GM12878 (cell line): ENCODE measurements at regions not wholly inside any gene's neighbourhood (a gene's known extent, or its start where the extent isn't known, plus 50 kb on each side); places are given as distances from the start of the nearest gene placed in this dataset.

Experiments used
- ATAC-seq: fragments of 200-7000 bp; cut with Tn5 transposase; 3 replicates; pipeline ENCODE4 v1.9.1; 2020; ENCODE audit warnings: mild to moderate bottlenecking, moderate library complexity
- BruUV-seq: library from RNA; stranded (reverse); fragments of 400-500 nt; replicated peaks from 2 replicates; lab custom pipeline; 2021; lab: Mats Ljungman, UMichigan
- CTCF ChIA-PET: fragments of 300-600 bp; sonication (Branson Sonifier 250); formaldehyde crosslinking; extraction: SDS; loops from one replicate; lab custom pipeline; 2021; ENCODE audit warnings: inconsistent platforms; lab: Yijun Ruan, JAX
- POLR2A ChIA-PET: fragments of 350-600 bp; formaldehyde crosslinking; extraction: SDS; loops from one replicate; lab custom pipeline; 2021; ENCODE audit warnings: inconsistent platforms; lab: Charles Lee
- RAD21 ChIA-PET: fragments of 300-600 bp; sonication (Branson Sonifier 250); formaldehyde crosslinking; loops from one replicate; lab custom pipeline; 2023; ENCODE audit warnings: antibody characterized with exemption; ENCODE audit not compliant: unreplicated experiment; lab: Charles Lee
- SMC1A ChIA-PET: fragments of 300-600 bp; sonication (Branson Sonifier 250); formaldehyde crosslinking; loops from one replicate; lab custom pipeline; 2023; ENCODE audit not compliant: unreplicated experiment, uncharacterized antibody; lab: Charles Lee
- DNase-seq: peaks from one replicate; pipeline ENCODE4 v3.0.0-alpha.2; 2011; ENCODE audit warnings: low read depth, low spot score
- FAIRE-seq: peaks from 3 replicates; lab custom pipeline; 2011; peaks lifted over from hg19 to GRCh38; lab: Jason Lieb, UNC
- H2AFZ ChIP-seq: 2 replicates; pipeline ENCODE4 v1.6.0; 2011; ENCODE audit warnings: low read depth, low read length, control low read depth; ENCODE audit not compliant: control insufficient read depth
- H3K27ac ChIP-seq: 2 replicates; pipeline ENCODE4 v1.5.1; 2011; ENCODE audit warnings: control low read depth; ENCODE audit not compliant: control insufficient read depth, insufficient read depth
- H3K27me3 ChIP-seq, 2 experiments: replicated peaks in 1 of 2; 2 replicates each; pipeline versions ENCODE4 v1.6.0 to v1.6.1; 2011; ENCODE audit warnings: low read length in 1 of 2; ENCODE audit not compliant: control insufficient read depth in 2 of 2, insufficient read depth in 2 of 2
- H3K36me3 ChIP-seq, 2 experiments: 2 replicates each; pipeline ENCODE4 v1.5.1; 2011; ENCODE audit warnings: low read length in 1 of 2; ENCODE audit not compliant: control insufficient read depth in 2 of 2, insufficient read depth in 2 of 2
- H3K4me1 ChIP-seq: 2 replicates; pipeline ENCODE4 v1.6.1; 2011; ENCODE audit warnings: mild to moderate bottlenecking, low read length, moderate library complexity, mixed read lengths; ENCODE audit not compliant: control insufficient read depth, insufficient read depth
- H3K4me2 ChIP-seq: 2 replicates; pipeline ENCODE4 v1.6.0; 2011; ENCODE audit warnings: control low read depth; ENCODE audit not compliant: control insufficient read depth, insufficient read depth
- H3K4me3 ChIP-seq: fragments of 200-600 bp; sonication (generic); 2 replicates; pipeline ENCODE4 v1.5.1; 2016
- H3K79me2 ChIP-seq: 2 replicates; pipeline ENCODE4 v1.6.0; 2011; ENCODE audit warnings: low read length; ENCODE audit not compliant: control insufficient read depth, insufficient read depth
- H3K9ac ChIP-seq: 2 replicates; pipeline ENCODE4 v1.8.0; 2011; ENCODE audit warnings: low read length, control low read depth, mixed read lengths; ENCODE audit not compliant: control insufficient read depth, insufficient read depth
- H3K9me3 ChIP-seq: replicated peaks from 3 replicates; pipeline ENCODE4 v1.5.1; 2011; ENCODE audit warnings: mild to moderate bottlenecking, low read length; ENCODE audit not compliant: control insufficient read depth, insufficient read depth
- H4K20me1 ChIP-seq: 2 replicates; pipeline ENCODE4 v1.6.0; 2011; ENCODE audit not compliant: control insufficient read depth, insufficient read depth
- ASH2L ChIP-seq: fragments of 300-600, 200-600 bp; sonication (generic); IDR thresholded peaks from 2 replicates; pipeline ENCODE4 v1.6.1; 2017; ENCODE audit warnings: low read depth, mild to moderate bottlenecking, borderline replicate concordance
- BRCA1 ChIP-seq: IDR thresholded peaks from 2 replicates; pipeline ENCODE4 v1.6.1; 2011; ENCODE audit warnings: low read depth, low read length, improper control_type of control experiment
- HDAC2 ChIP-seq: fragments of 200-600 bp; sonication (generic); IDR thresholded peaks from 2 replicates; pipeline ENCODE4 v1.6.1; 2017
- IKZF1 ChIP-seq: fragments of 450-650 bp; conservative IDR thresholded peaks from 2 replicates; pipeline ENCODE4 v1.6.1; 2017; ENCODE audit warnings: antibody characterized with exemption, mild to moderate bottlenecking
- MAX ChIP-seq: IDR thresholded peaks from 2 replicates; pipeline ENCODE4 v1.6.1; 2012; ENCODE audit warnings: low read depth, low read length, improper control_type of control experiment
- NFIC ChIP-seq: IDR thresholded peaks from 2 replicates; pipeline ENCODE4 v1.6.1; 2012; ENCODE audit warnings: low read depth, mild to moderate bottlenecking, inconsistent platforms, low read length, moderate library complexity
- PRDM15 ChIP-seq: fragments of 450-650 bp; formaldehyde crosslinking; IDR thresholded peaks from 2 replicates; pipeline ENCODE4 v1.4.0; 2020; ENCODE audit warnings: mild to moderate bottlenecking, moderate library complexity
- RB1 ChIP-seq: fragments of 450-650 bp; formaldehyde crosslinking; IDR thresholded peaks from 2 replicates; pipeline ENCODE4 v1.6.1; 2017; ENCODE audit warnings: mild to moderate bottlenecking, borderline replicate concordance
- SREBF2 ChIP-seq: IDR thresholded peaks from 2 replicates; pipeline ENCODE4 v1.6.1; 2012; ENCODE audit warnings: mild to moderate bottlenecking, low read length
- WGBS: methylation state at CpG from one replicate; pipeline ENCODE4 v1.1.6; 2016; ENCODE audit warnings: low lambda C conversion rate; ENCODE audit not compliant: insufficient replicate concordance, insufficient coverage; ENCODE audit errors: missing lambda C conversion rate; 5-methylcytosine and 5-hydroxymethylcytosine counted together
- in situ Hi-C: fragments of 300-500 bp; cut with MboI; formaldehyde crosslinking; loops from 9 replicates; pipeline ENCODE4 v1.14.3; 2018; ENCODE audit warnings: mixed read lengths
- intact Hi-C: fragments of 100-400 bp; cut with micrococcal nuclease; formaldehyde crosslinking; loops from one replicate; pipeline ENCODE4 v1.14.2; 2022; ENCODE audit not compliant: unreplicated experiment
- TF ChIP-seq, protein P1 (sequence below): IDR thresholded peaks from 2 replicates; pipeline ENCODE4 v1.6.1; 2012; ENCODE audit warnings: low read length, inconsistent platforms
- TF ChIP-seq, protein P2 (sequence below): fragments of 450-650 bp; conservative IDR thresholded peaks from 2 replicates; pipeline ENCODE4 v1.6.1; 2017; ENCODE audit warnings: mild to moderate bottlenecking, moderate library complexity
- TF ChIP-seq, protein P3 (sequence below): IDR thresholded peaks from 2 replicates; pipeline ENCODE4 v1.6.1; 2012; ENCODE audit warnings: low read depth, low read length, improper control_type of control experiment

- Histone ChIP-seq H2AFZ (no peak overlapping the region), H3K9me3 (no peaks in the 10 kb centered on the region), H3K36me3 (no peaks in the 10 kb centered on the region), H4K20me1 (no peaks in the 10 kb centered on the region), H3K79me2 (no peaks in the 10 kb centered on the region), H3K9ac (no peak overlapping the region), H3K27ac (no peak overlapping the region), H3K4me2 (no peak overlapping the region), H3K27me3 (no peaks in the 10 kb centered on the region), H3K4me1 (no peaks in the 10 kb centered on the region), H3K4me3 (no peak overlapping the region)
- FAIRE-seq = no peak
- no peak for DNase-seq
- RAD21 ChIA-PET = no interaction called here
- intact Hi-C loops = no loop called here
- CTCF ChIA-PET = no interaction called here
- SMC1A ChIA-PET = no interaction called here
- ATAC-seq = no peak
- WGBS = 46% methylated on average over 9 of the region's 9 CpGs
- POLR2A ChIA-PET = no interaction called here
- in situ Hi-C loops = no loop called here
- no TSS peak for BruUV-seq
- TF ChIP-seq MAX = no peak
- no peak for TF ChIP-seq BRCA1
- TF ChIP-seq SREBF2 = no peak
- TF ChIP-seq, protein P1, sequence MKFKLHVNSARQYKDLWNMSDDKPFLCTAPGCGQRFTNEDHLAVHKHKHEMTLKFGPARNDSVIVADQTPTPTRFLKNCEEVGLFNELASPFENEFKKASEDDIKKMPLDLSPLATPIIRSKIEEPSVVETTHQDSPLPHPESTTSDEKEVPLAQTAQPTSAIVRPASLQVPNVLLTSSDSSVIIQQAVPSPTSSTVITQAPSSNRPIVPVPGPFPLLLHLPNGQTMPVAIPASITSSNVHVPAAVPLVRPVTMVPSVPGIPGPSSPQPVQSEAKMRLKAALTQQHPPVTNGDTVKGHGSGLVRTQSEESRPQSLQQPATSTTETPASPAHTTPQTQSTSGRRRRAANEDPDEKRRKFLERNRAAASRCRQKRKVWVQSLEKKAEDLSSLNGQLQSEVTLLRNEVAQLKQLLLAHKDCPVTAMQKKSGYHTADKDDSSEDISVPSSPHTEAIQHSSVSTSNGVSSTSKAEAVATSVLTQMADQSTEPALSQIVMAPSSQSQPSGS = no peak
- TF ChIP-seq IKZF1 = no peak
- no peak for TF ChIP-seq HDAC2
- TF ChIP-seq NFIC = no peak
- TF ChIP-seq RB1 = no peak
- no peak for TF ChIP-seq ASH2L
- TF ChIP-seq, protein P2, sequence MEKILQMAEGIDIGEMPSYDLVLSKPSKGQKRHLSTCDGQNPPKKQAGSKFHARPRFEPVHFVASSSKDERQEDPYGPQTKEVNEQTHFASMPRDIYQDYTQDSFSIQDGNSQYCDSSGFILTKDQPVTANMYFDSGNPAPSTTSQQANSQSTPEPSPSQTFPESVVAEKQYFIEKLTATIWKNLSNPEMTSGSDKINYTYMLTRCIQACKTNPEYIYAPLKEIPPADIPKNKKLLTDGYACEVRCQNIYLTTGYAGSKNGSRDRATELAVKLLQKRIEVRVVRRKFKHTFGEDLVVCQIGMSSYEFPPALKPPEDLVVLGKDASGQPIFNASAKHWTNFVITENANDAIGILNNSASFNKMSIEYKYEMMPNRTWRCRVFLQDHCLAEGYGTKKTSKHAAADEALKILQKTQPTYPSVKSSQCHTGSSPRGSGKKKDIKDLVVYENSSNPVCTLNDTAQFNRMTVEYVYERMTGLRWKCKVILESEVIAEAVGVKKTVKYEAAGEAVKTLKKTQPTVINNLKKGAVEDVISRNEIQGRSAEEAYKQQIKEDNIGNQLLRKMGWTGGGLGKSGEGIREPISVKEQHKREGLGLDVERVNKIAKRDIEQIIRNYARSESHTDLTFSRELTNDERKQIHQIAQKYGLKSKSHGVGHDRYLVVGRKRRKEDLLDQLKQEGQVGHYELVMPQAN = no peak
- TF ChIP-seq, protein P3, sequence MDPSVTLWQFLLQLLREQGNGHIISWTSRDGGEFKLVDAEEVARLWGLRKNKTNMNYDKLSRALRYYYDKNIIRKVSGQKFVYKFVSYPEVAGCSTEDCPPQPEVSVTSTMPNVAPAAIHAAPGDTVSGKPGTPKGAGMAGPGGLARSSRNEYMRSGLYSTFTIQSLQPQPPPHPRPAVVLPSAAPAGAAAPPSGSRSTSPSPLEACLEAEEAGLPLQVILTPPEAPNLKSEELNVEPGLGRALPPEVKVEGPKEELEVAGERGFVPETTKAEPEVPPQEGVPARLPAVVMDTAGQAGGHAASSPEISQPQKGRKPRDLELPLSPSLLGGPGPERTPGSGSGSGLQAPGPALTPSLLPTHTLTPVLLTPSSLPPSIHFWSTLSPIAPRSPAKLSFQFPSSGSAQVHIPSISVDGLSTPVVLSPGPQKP = no peak
- TF ChIP-seq PRDM15 (CRISPR knock-in tag) = no peak
Observed at GRCh38 chr15:94845390-94845716, 614.0 kb downstream of the MCTP2 start.
